SKM-1 treated with dmso at 0.1 percent for 144 hours (cell line): ENCODE measurements at regions not wholly inside any gene's neighbourhood (a gene's known extent, or its start where the extent isn't known, plus 50 kb on each side); places are given as distances from the start of the nearest gene placed in this dataset.

Experiments
- DNase-seq: peaks from one replicate; lab custom pipeline; 2025; ENCODE audit not compliant: unreplicated experiment; lab: John Stamatoyannopoulos, UW

- DNase-seq: no peak
Measured at GRCh38 chr20:10986586-10986985, 312.8 kb upstream of the JAG1 start.

DNA sequence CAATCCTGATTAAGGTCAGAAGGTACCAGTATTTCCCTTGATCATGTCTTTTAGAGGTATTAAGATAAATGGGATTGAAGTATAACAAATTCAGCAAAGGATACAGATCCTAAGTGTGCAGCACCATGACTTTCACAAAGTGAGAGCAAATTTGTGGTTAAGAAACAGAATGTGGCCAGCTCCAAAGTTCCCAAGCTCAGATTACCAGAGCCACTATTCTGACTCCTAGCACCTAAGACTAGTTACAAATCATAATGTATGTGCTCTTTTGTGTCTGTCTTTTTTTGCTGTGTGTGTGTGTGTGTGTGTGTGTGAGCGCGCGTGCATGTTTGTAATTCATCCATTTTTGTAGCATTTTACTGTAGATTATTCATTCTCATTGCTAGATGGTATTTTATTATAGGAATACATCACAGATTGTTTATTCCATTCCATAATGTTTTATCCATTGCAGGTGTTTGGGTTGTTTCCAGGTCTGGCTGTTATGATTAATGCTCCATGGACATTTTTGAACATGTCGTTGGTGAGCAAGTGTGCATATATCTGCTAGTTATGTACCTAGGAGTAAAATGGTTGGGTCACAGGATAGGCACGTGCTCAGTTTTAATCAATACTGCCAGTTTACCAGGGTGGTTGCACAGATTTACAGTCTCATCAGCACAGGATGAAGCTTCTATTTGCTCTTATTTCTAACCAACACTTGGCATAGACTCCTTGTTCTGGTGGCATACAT is 314.0 kb upstream of the JAG1 start:
- no peak for DNase-seq

- DNase-seq: no peak
Measured at GRCh38 chr20:10990625-10991382, 317.0 kb upstream of the JAG1 start.

DNA sequence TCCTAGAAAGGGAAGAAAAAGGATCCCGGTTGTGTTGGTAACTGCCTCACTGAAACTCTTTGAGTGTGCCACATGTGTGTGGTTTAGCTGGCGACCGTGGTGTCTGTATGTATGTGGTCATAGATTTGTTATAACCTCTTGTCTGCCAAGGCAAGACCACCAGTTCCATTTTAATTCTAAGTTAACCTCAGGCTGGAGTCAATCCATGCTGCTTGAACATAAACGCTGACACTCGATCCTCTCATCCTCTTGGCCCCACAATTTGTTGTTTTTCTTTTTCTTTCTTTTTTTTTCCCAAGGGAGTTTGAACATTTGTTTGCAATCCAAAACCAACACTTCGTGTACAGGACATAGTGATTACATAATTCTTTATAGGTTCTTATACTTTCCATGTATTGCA is 318.9 kb upstream of the JAG1 start:
- DNase-seq: no peak

DNA sequence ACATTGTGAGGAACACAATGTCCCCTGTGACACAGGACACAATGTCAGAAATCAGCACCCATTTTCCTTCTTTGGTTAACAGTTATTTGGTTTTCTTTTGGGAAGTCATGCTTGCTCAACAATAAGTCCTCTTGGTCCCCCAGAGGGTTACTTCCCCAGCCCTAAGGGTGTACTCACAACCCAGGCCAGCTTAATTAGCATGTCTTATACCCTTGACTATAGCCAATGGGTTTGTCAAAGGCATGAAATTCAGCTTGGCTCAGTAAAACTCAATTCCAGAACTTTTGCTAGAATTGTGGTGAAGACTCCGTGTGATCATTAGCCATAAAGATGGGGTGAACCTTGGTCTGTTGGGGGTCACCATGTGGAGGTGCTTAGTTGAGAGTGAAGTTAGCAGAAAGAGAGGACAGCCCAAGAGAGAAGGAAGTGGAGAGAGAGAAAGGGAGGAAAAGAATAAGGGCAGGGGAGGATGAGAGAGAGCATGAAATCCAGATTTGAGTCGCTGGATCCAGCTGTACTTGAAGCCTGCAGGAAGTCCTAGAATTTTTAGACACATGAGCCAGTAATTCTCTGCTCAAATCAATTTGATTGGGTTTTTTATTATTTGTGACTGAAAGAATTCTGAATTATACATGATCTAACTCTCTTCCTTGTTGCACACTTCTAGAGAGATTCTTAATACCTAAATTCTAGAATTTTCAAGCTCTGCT is 321.3 kb upstream of the JAG1 start:
- DNase-seq: no peak

DNA sequence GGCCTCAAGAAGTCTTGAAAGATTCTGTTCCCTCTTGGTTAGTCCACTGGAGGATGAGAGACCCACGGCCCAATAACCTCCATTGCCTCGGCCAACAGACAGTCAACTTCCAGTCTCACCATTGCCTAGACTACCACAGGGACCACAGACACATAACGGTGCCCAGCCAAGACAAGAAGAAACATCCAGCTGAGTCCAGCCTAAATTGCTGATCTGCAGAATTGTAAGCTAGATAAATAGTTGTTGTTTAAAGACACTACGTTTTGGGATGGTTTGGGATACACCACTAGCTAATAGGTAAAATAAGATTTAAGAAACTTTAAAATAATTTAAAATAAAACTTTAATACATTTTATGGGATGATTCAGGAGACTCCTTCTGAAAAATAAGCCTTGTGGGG is 324.7 kb upstream of the JAG1 start:
- DNase-seq: no peak

DNA sequence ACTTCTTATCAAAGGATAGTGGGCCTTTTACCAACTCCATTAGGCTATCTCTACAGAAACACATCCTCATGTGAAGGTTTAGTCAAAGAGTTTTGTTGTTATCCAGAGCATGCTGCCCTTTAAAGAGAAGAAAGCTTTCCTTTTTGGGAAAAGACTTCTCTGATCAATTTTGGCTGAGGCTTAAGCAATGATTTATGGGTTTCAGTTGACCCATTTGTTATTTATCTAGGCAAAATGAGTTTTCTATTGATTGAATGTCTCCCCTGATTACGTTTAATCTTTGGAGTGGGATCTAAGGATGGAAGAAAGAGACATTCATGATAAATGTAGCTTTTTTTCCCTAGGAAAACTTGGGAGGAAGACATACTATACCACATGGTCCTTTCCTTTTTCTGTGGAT is 326.6 kb upstream of the JAG1 start:
- no peak for DNase-seq

DNA sequence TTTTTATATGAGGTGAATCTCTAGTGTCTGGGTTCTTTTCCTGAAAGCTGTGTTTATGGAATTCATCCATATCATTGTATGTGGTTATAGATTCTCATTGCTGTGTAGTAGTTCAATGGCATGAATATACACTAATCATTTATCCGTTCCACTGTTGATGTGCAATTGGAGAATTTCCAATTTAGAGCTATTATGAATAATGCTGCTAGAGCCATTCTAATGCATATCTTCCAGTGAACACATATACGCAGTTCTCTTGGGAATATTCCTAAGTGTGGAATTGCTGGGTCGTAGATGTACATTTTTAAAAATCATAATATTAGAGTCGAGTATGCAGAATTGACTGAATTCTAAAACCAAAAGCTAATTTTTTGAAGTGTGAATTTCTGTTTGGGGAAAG is 327.5 kb upstream of the JAG1 start:
- DNase-seq: no peak

- DNase-seq: no peak
Measured at GRCh38 chr20:11001764-11002540, 328.2 kb upstream of the JAG1 start.

- DNase-seq: no peak
Measured at GRCh38 chr20:11003341-11003740, 329.5 kb upstream of the JAG1 start.

DNA sequence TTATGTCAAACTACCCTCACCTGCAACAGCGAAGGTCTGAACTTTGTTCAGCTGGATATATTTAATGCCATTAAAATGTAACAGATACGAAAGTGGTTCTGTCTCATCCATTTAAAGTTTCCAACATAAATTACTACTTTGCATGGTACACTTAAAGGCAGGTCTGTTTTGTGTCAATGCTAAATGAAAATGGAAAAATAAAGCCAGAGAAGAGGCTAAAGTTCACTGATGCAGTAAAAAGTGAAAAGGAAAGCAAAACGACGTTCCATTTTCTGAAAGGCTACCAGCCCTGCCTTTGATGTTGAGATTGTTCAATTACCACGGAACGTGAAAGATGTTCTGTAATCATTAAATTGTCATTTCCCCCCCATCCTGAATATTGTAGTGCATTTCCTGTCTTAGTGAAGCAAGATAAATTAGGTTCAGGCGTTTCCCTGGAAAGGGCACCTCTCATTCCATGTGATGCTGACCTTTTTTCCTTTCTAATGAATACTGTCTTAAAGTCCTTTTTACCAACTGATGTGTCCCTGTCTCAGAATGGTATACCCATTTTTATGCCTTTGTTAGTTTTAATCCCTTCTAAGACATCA is 334.7 kb upstream of the JAG1 start:
- no peak for DNase-seq

- no peak for DNase-seq
Measured at GRCh38 chr20:11011653-11012052, 337.9 kb upstream of the JAG1 start.

GRCh38 chr20:11012975-11013374 is 339.2 kb upstream of the JAG1 start:
- no peak for DNase-seq

- no peak for DNase-seq
Measured at GRCh38 chr20:11013801-11014200, 340.0 kb upstream of the JAG1 start.

DNA sequence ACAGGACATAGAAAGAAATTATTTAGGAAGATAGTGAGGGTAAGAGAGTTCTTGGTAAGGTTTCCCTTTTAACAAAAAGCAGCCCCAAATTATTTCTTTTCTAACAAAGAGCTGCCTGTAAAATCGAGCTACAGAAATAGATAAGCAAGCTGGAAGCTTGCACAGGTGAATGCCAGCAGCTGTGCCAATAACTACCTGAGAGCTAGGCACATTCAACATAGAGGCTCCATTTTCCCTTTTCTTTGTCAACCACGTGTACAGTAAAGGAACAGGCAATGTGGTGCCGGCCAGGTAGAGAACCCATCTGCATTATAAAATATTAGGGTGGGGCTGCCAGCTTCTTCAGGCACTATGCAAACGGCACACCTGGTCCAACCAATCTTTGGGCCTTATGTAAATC is 341.6 kb upstream of the JAG1 start:
- no peak for DNase-seq

- DNase-seq: no peak
Measured at GRCh38 chr20:11017446-11017845, 343.6 kb upstream of the JAG1 start.

DNA sequence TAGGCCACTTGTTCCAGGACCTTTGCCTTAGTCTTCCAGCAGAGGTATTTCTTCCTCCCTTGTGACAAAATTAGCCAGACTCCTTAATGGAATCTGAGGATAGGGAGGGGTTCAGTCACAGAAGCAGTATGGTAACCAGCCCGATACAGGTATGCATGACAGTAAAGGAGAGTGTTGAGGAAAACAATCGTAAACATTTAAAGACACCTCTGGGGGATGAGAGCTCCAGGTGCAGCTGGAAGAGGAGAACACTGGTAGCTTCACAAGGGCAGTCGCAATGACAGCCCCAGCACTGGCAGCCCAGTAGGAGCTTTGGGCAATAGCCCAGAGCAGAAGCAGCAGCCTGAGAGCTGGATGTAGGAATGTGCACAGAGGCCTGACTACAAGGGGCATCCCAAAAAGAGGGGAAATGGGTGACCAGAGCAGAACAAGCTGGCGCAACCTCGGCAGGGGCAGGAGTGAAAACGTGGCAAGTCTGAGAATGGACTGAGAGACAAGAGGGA is 344.9 kb upstream of the JAG1 start:
- DNase-seq: no peak

GRCh38 chr20:11020712-11021111 is 346.9 kb upstream of the JAG1 start:
- DNase-seq: no peak

GRCh38 chr20:11027224-11027623 is 353.4 kb upstream of the JAG1 start:
- DNase-seq: no peak

GRCh38 chr20:11030351-11030750 is 356.6 kb upstream of the JAG1 start:
- no peak for DNase-seq

DNA sequence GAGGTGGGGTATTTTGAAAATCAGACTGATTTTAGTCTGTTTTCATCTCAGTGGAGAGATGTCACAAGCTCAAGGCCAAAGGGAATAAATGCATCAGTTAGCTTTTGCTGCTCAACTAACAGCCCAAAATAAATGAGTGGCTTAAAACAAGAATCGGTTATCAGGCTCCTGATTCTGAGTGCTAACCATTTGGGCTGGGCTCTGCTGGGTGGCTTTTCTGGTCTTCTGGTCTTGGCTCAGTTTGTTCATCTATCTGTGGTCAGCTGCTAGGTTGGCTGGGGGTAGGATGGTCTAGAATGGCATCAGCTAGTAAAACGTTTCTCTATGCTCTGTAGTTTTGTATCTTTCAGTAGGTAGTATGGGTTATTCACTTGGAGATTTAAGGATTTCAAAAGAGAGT is 357.5 kb upstream of the JAG1 start:
- DNase-seq: no peak
